ENCODE measurements at regions not wholly inside any gene's neighbourhood (a gene's known extent, or its start where the extent isn't known, plus 50 kb on each side); places are given as distances from the start of the nearest gene placed in this dataset.

DNA sequence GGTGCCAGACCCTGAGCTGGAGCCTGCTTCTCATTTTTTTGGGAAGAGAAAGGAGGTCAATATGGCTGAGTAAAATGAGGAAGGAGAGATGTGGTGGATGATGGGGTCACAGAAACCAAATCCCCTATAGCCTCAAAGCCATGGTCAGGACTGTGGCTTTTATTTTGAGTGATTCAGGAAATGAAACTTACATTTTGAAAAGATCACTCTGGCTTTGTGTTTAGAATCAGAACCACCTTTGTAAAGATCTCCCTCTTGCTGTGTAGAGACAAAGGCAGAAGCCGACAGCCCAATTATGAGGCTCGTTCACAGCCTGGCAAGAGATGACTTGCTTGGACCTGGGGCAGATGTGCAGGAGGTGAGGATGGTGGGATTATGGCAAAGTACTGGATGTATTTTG, 121.6 kb upstream of the ANKFN1 start:
- H3K4me3 ChIP-seq (ENCODE audit: low read length), result no peak overlapping the region
- no peak for DNase-seq (ENCODE audit: low read depth)
- TF ChIP-seq, protein P1, sequence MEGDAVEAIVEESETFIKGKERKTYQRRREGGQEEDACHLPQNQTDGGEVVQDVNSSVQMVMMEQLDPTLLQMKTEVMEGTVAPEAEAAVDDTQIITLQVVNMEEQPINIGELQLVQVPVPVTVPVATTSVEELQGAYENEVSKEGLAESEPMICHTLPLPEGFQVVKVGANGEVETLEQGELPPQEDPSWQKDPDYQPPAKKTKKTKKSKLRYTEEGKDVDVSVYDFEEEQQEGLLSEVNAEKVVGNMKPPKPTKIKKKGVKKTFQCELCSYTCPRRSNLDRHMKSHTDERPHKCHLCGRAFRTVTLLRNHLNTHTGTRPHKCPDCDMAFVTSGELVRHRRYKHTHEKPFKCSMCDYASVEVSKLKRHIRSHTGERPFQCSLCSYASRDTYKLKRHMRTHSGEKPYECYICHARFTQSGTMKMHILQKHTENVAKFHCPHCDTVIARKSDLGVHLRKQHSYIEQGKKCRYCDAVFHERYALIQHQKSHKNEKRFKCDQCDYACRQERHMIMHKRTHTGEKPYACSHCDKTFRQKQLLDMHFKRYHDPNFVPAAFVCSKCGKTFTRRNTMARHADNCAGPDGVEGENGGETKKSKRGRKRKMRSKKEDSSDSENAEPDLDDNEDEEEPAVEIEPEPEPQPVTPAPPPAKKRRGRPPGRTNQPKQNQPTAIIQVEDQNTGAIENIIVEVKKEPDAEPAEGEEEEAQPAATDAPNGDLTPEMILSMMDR (IDR thresholded peaks at IDR 0.05; ENCODE audit: insufficient read depth, low read depth, low read length, missing control alignments), result no peak

DNA sequence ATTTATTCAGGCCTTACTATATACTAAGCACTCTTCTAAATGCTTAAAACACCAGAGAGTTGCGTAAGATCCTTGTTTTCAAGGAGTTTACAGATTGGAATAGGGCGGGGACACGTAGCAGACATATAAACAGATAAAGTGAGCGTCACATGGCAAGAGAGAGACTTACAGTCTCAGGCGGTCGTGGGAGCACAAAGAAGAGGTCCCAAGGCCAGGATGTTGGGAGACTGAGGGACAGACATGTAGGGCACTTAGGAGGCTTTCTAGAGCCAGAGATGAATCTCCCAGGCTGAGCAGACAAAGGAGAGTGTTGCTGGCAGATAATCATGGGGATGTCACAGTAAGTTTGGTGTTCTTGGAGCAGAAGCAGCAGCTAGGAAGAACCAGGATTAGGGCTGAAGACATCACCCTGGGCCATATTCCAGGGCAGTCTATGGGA, 119.1 kb upstream of the ANKFN1 start:
- DNase-seq (ENCODE audit: low read depth), result no peak
- TF ChIP-seq, protein P1 (IDR thresholded peaks at IDR 0.05; ENCODE audit: insufficient read depth, low read depth, low read length, missing control alignments), result no peak
- H3K4me3 ChIP-seq (ENCODE audit: low read length), result no peak overlapping the region

DNA sequence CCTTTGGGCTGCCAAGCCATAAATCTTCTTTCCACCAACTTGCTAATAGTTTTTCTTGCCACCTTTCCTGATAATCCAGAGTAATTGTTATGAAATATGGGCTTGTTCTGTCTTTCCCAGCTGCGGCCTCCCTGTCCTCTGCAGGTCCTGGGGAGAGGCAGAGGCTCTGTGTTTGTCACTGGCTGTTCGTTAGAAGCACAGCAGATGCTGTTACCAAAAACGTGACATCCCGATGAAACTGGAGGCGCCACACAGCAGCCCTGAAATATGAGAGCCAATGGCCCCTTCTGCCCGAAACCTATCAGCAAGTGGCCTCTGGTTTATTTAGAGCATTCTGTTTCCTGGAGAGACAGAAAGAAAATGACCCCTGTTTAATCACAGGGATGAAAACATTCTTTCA, 115.1 kb upstream of the ANKFN1 start:
- no peak overlapping the region for H3K4me3 ChIP-seq (ENCODE audit: low read length)
- TF ChIP-seq, protein P1 (IDR thresholded peaks at IDR 0.05; ENCODE audit: insufficient read depth, low read depth, low read length, missing control alignments), result no peak
- no peak for DNase-seq (ENCODE audit: low read depth)

DNA sequence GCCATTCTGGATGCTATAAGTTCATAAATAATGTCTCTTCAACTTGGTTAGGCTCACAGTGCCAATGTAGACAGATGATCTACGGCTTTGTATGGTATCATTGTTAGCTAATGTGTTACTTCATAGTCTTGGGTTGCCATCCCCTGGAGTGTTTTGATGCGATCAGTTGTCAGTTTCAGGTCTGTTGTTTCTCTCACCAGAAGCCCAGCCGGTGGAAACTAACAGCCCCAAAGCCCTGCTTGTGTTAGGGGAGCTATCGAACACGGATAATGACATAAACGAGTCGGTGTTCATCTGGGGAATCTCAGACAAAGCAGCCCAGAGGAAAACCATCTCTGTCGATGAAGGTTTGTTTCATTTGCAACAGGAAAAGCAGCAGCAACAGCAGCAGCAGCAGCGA, 107.4 kb upstream of the ANKFN1 start:
- TF ChIP-seq, protein P1 (IDR thresholded peaks at IDR 0.05; ENCODE audit: insufficient read depth, low read depth, low read length, missing control alignments), result no peak
- DNase-seq (ENCODE audit: low read depth), result no peak
- no peak overlapping the region for H3K4me3 ChIP-seq (ENCODE audit: low read length)

DNA sequence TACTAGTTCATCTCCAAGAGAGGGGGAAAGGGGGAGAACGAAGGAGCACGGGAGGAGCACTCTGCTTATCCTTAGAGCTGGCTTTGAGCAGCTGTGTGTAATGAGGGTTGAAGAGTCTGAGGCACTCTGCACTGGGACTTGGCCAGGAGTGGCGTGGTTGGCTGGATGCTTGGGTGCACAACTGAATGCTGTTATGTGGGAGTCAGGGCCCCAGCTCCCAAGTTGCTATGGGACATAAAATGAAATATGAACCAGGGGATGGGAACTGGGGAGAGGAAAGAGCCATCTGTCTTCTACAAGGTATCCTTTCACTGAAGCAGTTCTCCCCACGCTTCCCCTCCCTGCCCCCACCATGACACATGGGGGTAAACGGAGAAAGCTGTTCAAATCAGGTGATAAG, 105.9 kb upstream of the ANKFN1 start:
- H3K4me3 ChIP-seq (ENCODE audit: low read length), result no peak overlapping the region
- TF ChIP-seq, protein P1 (IDR thresholded peaks at IDR 0.05; ENCODE audit: insufficient read depth, low read depth, low read length, missing control alignments), result no peak
- DNase-seq (ENCODE audit: low read depth), result no peak

DNA sequence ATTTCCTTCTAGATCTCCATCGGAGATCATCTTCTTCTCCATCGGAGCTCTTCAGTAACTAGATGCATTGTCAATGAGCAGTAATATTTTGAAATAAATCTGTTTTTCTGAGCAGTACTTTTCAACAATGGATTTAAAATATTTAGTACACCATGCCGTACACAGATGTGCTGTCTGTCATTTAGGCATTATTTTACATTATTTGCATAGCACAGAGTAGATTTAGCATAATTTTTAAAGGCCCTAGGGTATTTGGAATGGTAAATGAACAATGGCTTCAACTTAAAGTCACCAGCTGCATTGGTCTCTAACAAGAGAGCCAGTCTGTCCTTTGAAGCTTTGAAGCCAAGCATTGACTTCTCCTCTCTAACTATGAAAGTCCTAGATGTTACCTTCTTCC, 95.4 kb upstream of the ANKFN1 start:
- DNase-seq (ENCODE audit: low read depth), result no peak
- TF ChIP-seq, protein P1 (IDR thresholded peaks at IDR 0.05; ENCODE audit: insufficient read depth, low read depth, low read length, missing control alignments), result no peak
- no peak overlapping the region for H3K4me3 ChIP-seq (ENCODE audit: low read length)

DNA sequence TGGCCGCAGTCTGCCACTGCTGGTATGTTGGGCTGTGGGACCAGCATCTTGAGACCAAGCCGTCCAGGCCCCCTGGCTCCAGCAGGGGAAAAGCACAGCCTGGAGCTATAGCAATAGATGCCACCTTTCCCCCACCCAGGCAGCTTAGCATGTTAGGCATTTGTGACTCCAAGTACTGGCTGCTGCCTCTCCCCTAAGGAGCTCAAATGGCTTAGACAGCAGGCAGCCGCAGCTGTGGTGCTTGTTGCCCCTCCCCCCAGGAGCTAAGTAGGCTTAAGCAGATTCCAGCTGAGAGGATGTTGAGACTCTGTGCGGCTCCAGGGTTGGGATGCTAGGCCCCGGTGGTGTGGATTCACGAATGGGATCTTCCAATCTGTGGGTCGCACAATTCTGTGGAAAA, 88.8 kb upstream of the ANKFN1 start:
- no peak for DNase-seq (ENCODE audit: low read depth)
- TF ChIP-seq, protein P1 (IDR thresholded peaks at IDR 0.05; ENCODE audit: insufficient read depth, low read depth, low read length, missing control alignments), result no peak
- H3K4me3 ChIP-seq (ENCODE audit: low read length), result no peak overlapping the region
